MV-4-11 (cell line): ENCODE measurements at regions not wholly inside any gene's neighbourhood (a gene's known extent, or its start where the extent isn't known, plus 50 kb on each side); places are given as distances from the start of the nearest gene placed in this dataset.

Experiments
- DNase-seq: peaks from one replicate; lab custom pipeline; 2025; lab: John Stamatoyannopoulos, UW

GRCh38 chr2:176813621-176814049, 399.0 kb upstream of the HNRNPA3 start:
- DNase-seq: no peak

GRCh38 chr2:176814274-176814673, 398.3 kb upstream of the HNRNPA3 start:
- no peak for DNase-seq

- no peak for DNase-seq
These were observed 397.7 kb upstream of the HNRNPA3 start for GRCh38 chr2:176814740-176815367.

- DNase-seq: no peak
These were observed 395.5 kb upstream of the HNRNPA3 start for GRCh38 chr2:176817061-176817565.

GRCh38 chr2:176818076-176818475, 394.5 kb upstream of the HNRNPA3 start:
- no peak for DNase-seq

- no peak for DNase-seq
These were observed 394.0 kb upstream of the HNRNPA3 start for GRCh38 chr2:176818617-176819016.

GRCh38 chr2:176819306-176819705, 393.3 kb upstream of the HNRNPA3 start:
- no peak for DNase-seq

GRCh38 chr2:176820371-176820932, 392.1 kb upstream of the HNRNPA3 start:
- no peak for DNase-seq

GRCh38 chr2:176821350-176821749, 391.2 kb upstream of the HNRNPA3 start:
- DNase-seq: no peak

GRCh38 chr2:176822060-176822459, 390.5 kb upstream of the HNRNPA3 start:
- no peak for DNase-seq

GRCh38 chr2:176826356-176826755, 386.2 kb upstream of the HNRNPA3 start:
- no peak for DNase-seq

GRCh38 chr2:176826984-176827668, 385.5 kb upstream of the HNRNPA3 start:
- DNase-seq: no peak

- no peak for DNase-seq
These were observed 382.2 kb upstream of the HNRNPA3 start for GRCh38 chr2:176830362-176830761.

- DNase-seq: no peak
These were observed 380.5 kb upstream of the HNRNPA3 start for GRCh38 chr2:176832086-176832485.

- DNase-seq: no peak
These were observed 378.9 kb upstream of the HNRNPA3 start for GRCh38 chr2:176833671-176834070.

- no peak for DNase-seq
These were observed 378.4 kb upstream of the HNRNPA3 start for GRCh38 chr2:176834226-176834625.

- DNase-seq: no peak
These were observed 369.4 kb upstream of the HNRNPA3 start for GRCh38 chr2:176843208-176843607.

- no peak for DNase-seq
These were observed 368.1 kb upstream of the HNRNPA3 start for GRCh38 chr2:176844461-176844860.

- DNase-seq: no peak
These were observed 366.9 kb upstream of the HNRNPA3 start for GRCh38 chr2:176845718-176846117.

- no peak for DNase-seq
These were observed 365.0 kb upstream of the HNRNPA3 start for GRCh38 chr2:176847575-176847974.

- DNase-seq: no peak
These were observed 363.8 kb upstream of the HNRNPA3 start for GRCh38 chr2:176848844-176849243.

GRCh38 chr2:176851200-176851888, 361.2 kb upstream of the HNRNPA3 start:
- no peak for DNase-seq
